Fibroblast of lung (primary cell): ENCODE measurements at regions not wholly inside any gene's neighbourhood (a gene's known extent, or its start where the extent isn't known, plus 50 kb on each side); places are given as distances from the start of the nearest gene placed in this dataset.

Source experiments
- DNase-seq, 2 donors: peaks; one replicate each; pipeline versions ENCODE4 v3.0.0 to v3.0.0-alpha.2; 2010; ENCODE audit warnings: low read depth in 2 of 2
- H2AFZ ChIP-seq: 2 replicates; pipeline ENCODE4 v1.5.1; 2012; ENCODE audit warnings: low read length, control low read depth, inconsistent platforms
- H3K27ac ChIP-seq: 2 replicates; pipeline ENCODE4 v1.5.1; 2011; ENCODE audit warnings: low read length, control low read depth; ENCODE audit not compliant: insufficient read depth
- H3K27me3 ChIP-seq: 2 replicates; pipeline ENCODE4 v1.5.1; 2011; ENCODE audit warnings: mild to moderate bottlenecking, low read length; ENCODE audit not compliant: control insufficient read depth, insufficient read depth
- H3K36me3 ChIP-seq: 2 replicates; pipeline ENCODE4 v1.5.1; 2011; ENCODE audit warnings: low read length; ENCODE audit not compliant: control insufficient read depth, insufficient read depth
- H3K4me1 ChIP-seq: 2 replicates; pipeline ENCODE4 v1.5.1; 2011; ENCODE audit warnings: low read length; ENCODE audit not compliant: control insufficient read depth, insufficient read depth; ENCODE audit errors: extremely low read depth
- H3K4me2 ChIP-seq: 2 replicates; pipeline ENCODE4 v1.5.1; 2011; ENCODE audit warnings: low read length, control low read depth; ENCODE audit not compliant: insufficient read depth; ENCODE audit errors: extremely low read depth
- H3K4me3 ChIP-seq, 4 experiments: fragments of 200-600 bp in 1 of 4; sonication (generic) in 1 of 4; replicated peaks in 1 of 4; 2 replicates each; pipeline ENCODE4 v1.5.1; 2011 to 2016; ENCODE audit warnings: low read length in 4 of 4, low read depth in 3 of 4, mild to moderate bottlenecking in 3 of 4, control low read depth in 2 of 4, inconsistent platforms in 1 of 4, mixed read lengths in 1 of 4; ENCODE audit not compliant: insufficient read depth in 1 of 4; ENCODE audit errors: control extremely low read depth in 1 of 4
- H3K79me2 ChIP-seq: 2 replicates; pipeline ENCODE4 v1.5.1; 2012; ENCODE audit warnings: mild to moderate bottlenecking, low read length, inconsistent platforms; ENCODE audit not compliant: control insufficient read depth, insufficient read depth
- H3K9ac ChIP-seq: 2 replicates; pipeline ENCODE4 v1.5.1; 2011; ENCODE audit warnings: mild to moderate bottlenecking, low read length, control low read depth; ENCODE audit not compliant: insufficient read depth
- H3K9me3 ChIP-seq: 2 replicates; pipeline ENCODE4 v1.5.1; 2012; ENCODE audit warnings: low read depth, low read length; ENCODE audit not compliant: control insufficient read depth, insufficient read depth
- H4K20me1 ChIP-seq: 2 replicates; pipeline ENCODE4 v1.5.1; 2011; ENCODE audit warnings: low read length; ENCODE audit not compliant: control insufficient read depth, insufficient read depth; ENCODE audit errors: extremely low read depth
- EZH2 ChIP-seq: IDR thresholded peaks from 2 replicates; pipeline ENCODE4 v1.5.1; 2012; ENCODE audit warnings: low read length, control low read depth, mild to moderate bottlenecking; ENCODE audit errors: missing control alignments
- TF ChIP-seq, protein P1 (sequence below), 2 donors: IDR thresholded peaks in 1 of 2; conservative IDR thresholded peaks in 1 of 2; 1 replicate in 1 of 2; 2 replicates in 1 of 2; pipeline ENCODE4 v1.5.1; 2011 to 2012; ENCODE audit warnings: low read length in 2 of 2, control low read depth in 1 of 2, inconsistent platforms in 1 of 2, low read depth in 1 of 2, mild to moderate bottlenecking in 1 of 2

DNA sequence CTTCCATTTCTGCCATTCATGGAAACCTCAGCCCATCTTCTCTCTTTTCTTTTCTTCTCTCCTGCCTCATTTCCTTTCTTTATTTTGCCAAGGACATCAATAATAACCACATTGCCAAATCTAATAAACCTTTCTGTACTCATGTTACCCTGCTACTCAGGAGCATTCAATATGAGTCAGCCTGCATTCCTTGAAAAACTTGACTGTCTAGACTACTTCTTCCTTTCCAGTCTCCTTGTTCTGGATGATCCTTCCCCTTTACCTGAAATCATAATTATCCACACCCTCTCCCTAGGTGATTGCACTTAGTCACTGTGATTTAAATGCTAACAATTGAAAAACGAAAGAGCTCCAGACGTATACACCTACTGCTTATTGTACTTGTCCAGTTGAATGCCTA is 253.2 kb upstream of the CENPE start:
- TF ChIP-seq, protein P1, sequence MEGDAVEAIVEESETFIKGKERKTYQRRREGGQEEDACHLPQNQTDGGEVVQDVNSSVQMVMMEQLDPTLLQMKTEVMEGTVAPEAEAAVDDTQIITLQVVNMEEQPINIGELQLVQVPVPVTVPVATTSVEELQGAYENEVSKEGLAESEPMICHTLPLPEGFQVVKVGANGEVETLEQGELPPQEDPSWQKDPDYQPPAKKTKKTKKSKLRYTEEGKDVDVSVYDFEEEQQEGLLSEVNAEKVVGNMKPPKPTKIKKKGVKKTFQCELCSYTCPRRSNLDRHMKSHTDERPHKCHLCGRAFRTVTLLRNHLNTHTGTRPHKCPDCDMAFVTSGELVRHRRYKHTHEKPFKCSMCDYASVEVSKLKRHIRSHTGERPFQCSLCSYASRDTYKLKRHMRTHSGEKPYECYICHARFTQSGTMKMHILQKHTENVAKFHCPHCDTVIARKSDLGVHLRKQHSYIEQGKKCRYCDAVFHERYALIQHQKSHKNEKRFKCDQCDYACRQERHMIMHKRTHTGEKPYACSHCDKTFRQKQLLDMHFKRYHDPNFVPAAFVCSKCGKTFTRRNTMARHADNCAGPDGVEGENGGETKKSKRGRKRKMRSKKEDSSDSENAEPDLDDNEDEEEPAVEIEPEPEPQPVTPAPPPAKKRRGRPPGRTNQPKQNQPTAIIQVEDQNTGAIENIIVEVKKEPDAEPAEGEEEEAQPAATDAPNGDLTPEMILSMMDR (conservative IDR thresholded peaks at IDR 0.05 in 1 of 2, IDR thresholded peaks at IDR 0.05 in 1 of 2; ENCODE audit: low read depth in 1 of 2, low read length in 2 of 2): no peak
- TF ChIP-seq EZH2: no peak
- Histone ChIP-seq H3K4me2 (no peak overlapping the region), H4K20me1 (no peaks in the 10 kb centered on the region), H3K36me3 (no peaks in the 10 kb centered on the region), H3K79me2 (no peaks in the 10 kb centered on the region), H3K27ac (no peak overlapping the region), H3K9me3 (no peaks in the 10 kb centered on the region), H2AFZ (no peak overlapping the region), H3K9ac (no peak overlapping the region), H3K4me1 (no peaks in the 10 kb centered on the region), H3K4me3 (no peak overlapping the region), H3K27me3 (no peaks in the 10 kb centered on the region)
- no peak for DNase-seq

DNA sequence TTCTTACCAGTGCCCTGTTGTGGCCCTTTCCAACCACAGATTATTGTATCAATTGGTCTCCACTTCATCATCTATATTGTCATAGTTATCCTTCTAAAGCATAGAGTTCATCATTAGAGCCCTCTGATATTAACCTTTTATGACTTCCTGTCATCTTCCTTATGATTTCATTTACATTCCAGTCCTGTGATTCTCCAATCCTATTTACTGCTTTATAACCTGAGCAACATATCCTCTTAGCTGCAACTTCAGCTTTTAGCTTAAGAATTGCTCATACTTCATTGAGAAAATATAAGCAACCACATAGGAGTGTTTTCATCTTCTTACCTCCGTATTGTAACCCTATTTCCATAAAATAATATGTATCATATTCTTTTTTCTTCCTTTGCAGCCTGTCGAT is 252.6 kb upstream of the CENPE start:
- Histone ChIP-seq H3K79me2 (no peaks in the 10 kb centered on the region), H3K36me3 (no peaks in the 10 kb centered on the region), H2AFZ (no peak overlapping the region), H4K20me1 (no peaks in the 10 kb centered on the region), H3K9ac (no peak overlapping the region), H3K27me3 (no peaks in the 10 kb centered on the region), H3K9me3 (no peaks in the 10 kb centered on the region), H3K4me3 (no peak overlapping the region), H3K4me2 (no peak overlapping the region), H3K27ac (no peak overlapping the region), H3K4me1 (no peaks in the 10 kb centered on the region)
- DNase-seq: no peak
- TF ChIP-seq, protein P1 (conservative IDR thresholded peaks at IDR 0.05 in 1 of 2, IDR thresholded peaks at IDR 0.05 in 1 of 2; ENCODE audit: low read depth in 1 of 2, low read length in 2 of 2): no peak

DNA sequence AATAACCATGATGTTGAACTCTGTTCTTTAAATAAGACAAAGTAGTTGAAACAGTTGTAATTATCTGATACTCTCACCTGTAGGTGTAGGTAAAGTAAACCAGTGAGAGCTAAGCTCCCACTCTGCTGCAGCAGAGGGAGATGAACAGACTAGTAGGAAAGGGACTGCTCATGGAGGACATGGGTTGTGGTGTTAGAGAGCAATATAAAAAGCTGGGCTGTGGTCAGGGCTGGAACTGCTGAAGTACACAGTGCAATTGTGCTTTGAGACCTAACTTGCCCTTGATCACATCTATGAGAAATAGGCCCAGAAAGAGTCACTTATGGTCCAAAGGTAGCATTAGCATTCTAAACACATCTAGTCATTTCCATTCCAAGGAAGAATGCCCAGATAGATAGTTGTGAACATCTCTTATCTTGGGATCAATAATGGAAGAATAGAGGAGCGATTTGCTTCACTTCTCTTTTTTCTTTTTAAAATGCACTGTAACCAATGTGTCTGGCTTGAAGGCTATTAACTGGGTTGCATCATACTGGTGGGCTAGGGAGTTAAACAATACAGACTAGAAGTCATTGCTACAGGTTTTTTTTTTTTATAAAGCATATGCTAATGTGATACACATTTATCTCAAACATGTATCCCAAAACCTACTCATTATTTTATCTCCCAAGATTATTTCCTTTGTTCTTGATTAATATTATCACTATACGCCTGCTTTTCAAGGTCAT is 251.3 kb upstream of the CENPE start:
- no peak for TF ChIP-seq EZH2
- TF ChIP-seq, protein P1 (conservative IDR thresholded peaks at IDR 0.05 in 1 of 2, IDR thresholded peaks at IDR 0.05 in 1 of 2; ENCODE audit: low read depth in 1 of 2, low read length in 2 of 2): no peak
- H2AFZ ChIP-seq: no peak overlapping the region
- H3K36me3 ChIP-seq: no peaks in the 10 kb centered on the region
- no peaks in the 10 kb centered on the region for H3K27me3 ChIP-seq
- H3K79me2 ChIP-seq: no peaks in the 10 kb centered on the region
- no peaks in the 10 kb centered on the region for H4K20me1 ChIP-seq
- H3K4me1 ChIP-seq: no peaks in the 10 kb centered on the region
- H3K4me2 ChIP-seq: no peak overlapping the region
- no peak overlapping the region for H3K4me3 ChIP-seq
- H3K9ac ChIP-seq: no peak overlapping the region
- no peak overlapping the region for H3K27ac ChIP-seq
- H3K9me3 ChIP-seq: no peaks in the 10 kb centered on the region
- no peak for DNase-seq
